IMR-90 (cell line): ENCODE measurements at regions not wholly inside any gene's neighbourhood (a gene's known extent, or its start where the extent isn't known, plus 50 kb on each side); places are given as distances from the start of the nearest gene placed in this dataset.

ENCODE experiments used
- ATAC-seq: fragments of 200-7000 bp; cut with Tn5 transposase; 2 replicates; pipeline ENCODE4 v1.9.1; 2020; ENCODE audit warnings: low read depth, mild to moderate bottlenecking, moderate library complexity
- BruUV-seq: library from RNA; stranded (reverse); fragments of 400-500 nt; replicated peaks from 2 replicates; lab custom pipeline; 2021; lab: Mats Ljungman, UMichigan
- CTCF ChIA-PET: fragments of 300-600 bp; formaldehyde crosslinking; extraction: SDS; loops from one replicate; lab custom pipeline; 2021; ENCODE audit warnings: antibody characterized with exemption; lab: Yijun Ruan, JAX
- POLR2A ChIA-PET: fragments of 300-600 bp; sonication (Branson Sonifier 250); formaldehyde crosslinking; loops from one replicate; lab custom pipeline; 2022; ENCODE audit warnings: antibody characterized with exemption; ENCODE audit not compliant: unreplicated experiment; lab: Charles Lee
- DNase-seq: peaks from one replicate; pipeline ENCODE4 v3.0.0; 2013
- H2AFZ ChIP-seq: replicated peaks from 2 replicates; pipeline ENCODE3; 2013; ENCODE audit warnings: low read length, mild to moderate bottlenecking; ENCODE audit not compliant: poor library complexity
- H2AK5ac ChIP-seq: 2 replicates; pipeline ENCODE4 v1.6.1; 2013; ENCODE audit warnings: low read depth, low read length, inconsistent platforms
- H2AK9ac ChIP-seq: replicated peaks from 2 replicates; pipeline ENCODE3; 2013; ENCODE audit warnings: mild to moderate bottlenecking, low read depth, low read length, moderate library complexity; ENCODE audit not compliant: poor library complexity
- H2BK120ac ChIP-seq: 2 replicates; pipeline ENCODE4 v1.6.1; 2013; ENCODE audit warnings: low read depth, low read length, inconsistent platforms
- H2BK15ac ChIP-seq: 3 replicates; pipeline ENCODE4 v1.6.1; 2013; ENCODE audit warnings: low read depth, low read length, inconsistent platforms
- H2BK20ac ChIP-seq: 2 replicates; pipeline ENCODE4 v1.6.1; 2013; ENCODE audit warnings: low read depth, mild to moderate bottlenecking, inconsistent platforms, low read length, moderate library complexity
- H2BK5ac ChIP-seq: 2 replicates; pipeline ENCODE4 v1.6.1; 2013; ENCODE audit warnings: mild to moderate bottlenecking, low read depth, low read length, inconsistent platforms; ENCODE audit not compliant: poor library complexity, severe bottlenecking
- H3K14ac ChIP-seq: replicated peaks from 2 replicates; pipeline ENCODE4 v1.6.1; 2013; ENCODE audit warnings: low read depth, low read length, inconsistent platforms
- H3K18ac ChIP-seq: 2 replicates; pipeline ENCODE4 v1.6.1; 2013; ENCODE audit warnings: low read depth, low read length, control low read depth
- H3K23ac ChIP-seq: 2 replicates; pipeline ENCODE4 v1.6.1; 2013; ENCODE audit warnings: low read depth, low read length, inconsistent platforms
- H3K27ac ChIP-seq: 2 replicates; pipeline ENCODE4 v1.5.1; 2013; ENCODE audit warnings: mild to moderate bottlenecking, control low read depth, low read length; ENCODE audit not compliant: insufficient read depth
- H3K27me3 ChIP-seq: 2 replicates; pipeline ENCODE4 v1.6.1; 2013; ENCODE audit warnings: low read length; ENCODE audit not compliant: control insufficient read depth, insufficient read depth
- H3K36me3 ChIP-seq: 2 replicates; pipeline ENCODE4 v1.6.1; 2013; ENCODE audit warnings: low read length, mixed read lengths; ENCODE audit not compliant: control insufficient read depth, insufficient read depth
- H3K4ac ChIP-seq: 2 replicates; pipeline ENCODE4 v1.6.1; 2013; ENCODE audit warnings: low read depth, low read length, inconsistent platforms
- H3K4me1 ChIP-seq: 2 replicates; pipeline ENCODE4 v1.6.1; 2013; ENCODE audit warnings: low read length, mixed read lengths; ENCODE audit not compliant: control insufficient read depth, insufficient read depth
- H3K4me2 ChIP-seq: 2 replicates; pipeline ENCODE4 v1.6.1; 2013; ENCODE audit warnings: low read depth, mild to moderate bottlenecking, control low read depth, low read length, moderate library complexity
- H3K4me3 ChIP-seq: 2 replicates; pipeline ENCODE4 v1.5.1; 2013; ENCODE audit warnings: low read depth, mild to moderate bottlenecking, control low read depth, low read length, moderate library complexity; ENCODE audit not compliant: insufficient read depth
- H3K56ac ChIP-seq: 2 replicates; pipeline ENCODE4 v1.6.1; 2013; ENCODE audit warnings: low read length, inconsistent platforms; ENCODE audit not compliant: insufficient read depth; ENCODE audit errors: extremely low read depth
- H3K79me1 ChIP-seq, 2 experiments: 2 replicates each; pipeline ENCODE4 v1.6.1; 2013; ENCODE audit warnings: low read length in 2 of 2, inconsistent platforms in 1 of 2, low read depth in 1 of 2
- H3K9ac ChIP-seq: 2 replicates; pipeline ENCODE4 v1.6.1; 2013; ENCODE audit warnings: low read depth, low read length, control low read depth
- H3K9me1 ChIP-seq: 2 replicates; pipeline ENCODE4 v1.6.1; 2013; ENCODE audit warnings: low read length, inconsistent platforms; ENCODE audit not compliant: insufficient read depth
- H3K9me3 ChIP-seq: 2 replicates; pipeline ENCODE4 v1.6.1; 2013; ENCODE audit warnings: low read length; ENCODE audit not compliant: control insufficient read depth, insufficient read depth
- H4K20me1 ChIP-seq: 2 replicates; pipeline ENCODE4 v1.6.1; 2013; ENCODE audit warnings: low read length, inconsistent platforms; ENCODE audit not compliant: insufficient read depth
- H4K5ac ChIP-seq: 2 replicates; pipeline ENCODE4 v1.6.1; 2013; ENCODE audit warnings: mild to moderate bottlenecking, low read depth, low read length, control low read depth
- H4K8ac ChIP-seq, 2 experiments: 2 replicates each; pipeline ENCODE4 v1.6.1; 2013; ENCODE audit warnings: low read depth in 2 of 2, low read length in 2 of 2, control low read depth in 1 of 2, inconsistent platforms in 1 of 2
- H4K91ac ChIP-seq: 2 replicates; pipeline ENCODE4 v1.6.1; 2013; ENCODE audit warnings: low read depth, low read length, inconsistent platforms; ENCODE audit not compliant: insufficient read depth
- CEBPB ChIP-seq: IDR thresholded peaks from 2 replicates; pipeline ENCODE4 v1.6.1; 2012; ENCODE audit warnings: low read depth, low read length, improper control_type of control experiment
- SMC3 ChIP-seq: fragments of 150-350 bp; IDR thresholded peaks from 2 replicates; pipeline ENCODE4 v1.6.1; 2016; ENCODE audit warnings: low read depth, mild to moderate bottlenecking, antibody characterized with exemption, low read length, moderate library complexity
- WGBS, 2 experiments: methylation state at CpG; one replicate each; pipeline versions ENCODE4 v1.1.5 to v1.1.7; 2013; ENCODE audit warnings: missing lambda C conversion rate in 2 of 2; ENCODE audit not compliant: insufficient read length in 1 of 2; ENCODE audit errors: extremely low coverage in 2 of 2; 5-methylcytosine and 5-hydroxymethylcytosine counted together
- dilution Hi-C: fragments of 300-500 bp; cut with HindIII; formaldehyde crosslinking; loops from one replicate; pipeline ENCODE4 v1.14.3; 2018; ENCODE audit warnings: low sequenced_read_pairs; ENCODE audit not compliant: unreplicated experiment
- in situ Hi-C: fragments of 300-500 bp; cut with MboI; formaldehyde crosslinking; loops from 3 replicates; pipeline ENCODE4 v1.14.3; 2019; ENCODE audit warnings: low sequenced_read_pairs, inconsistent platforms, mixed read lengths
- intact Hi-C: fragments of 100-400 bp; cut with micrococcal nuclease; formaldehyde crosslinking; loops from 2 replicates; pipeline ENCODE4 v1.10.0; 2022

DNA sequence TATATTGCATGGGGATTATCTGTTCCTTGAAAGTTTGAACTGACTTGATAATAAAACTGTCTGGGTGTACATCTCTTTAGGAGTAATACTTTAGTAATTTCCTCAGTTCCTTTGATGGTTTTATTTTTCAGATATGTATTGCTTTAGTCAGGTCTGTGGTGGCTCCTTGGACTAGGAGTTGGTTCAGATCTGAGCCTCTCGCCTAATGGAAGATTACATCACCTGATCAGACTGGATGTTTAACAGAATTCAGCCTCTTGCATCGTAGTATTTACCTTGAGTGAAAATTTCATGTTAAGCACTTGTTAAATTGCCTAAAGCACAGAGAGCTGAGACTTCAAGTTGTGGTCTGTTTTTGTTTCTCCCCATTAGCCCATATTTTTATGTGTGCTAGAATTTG lies 267.3 kb downstream of the MAP2K4 start:
- no TSS peak for BruUV-seq
- no peaks in the 10 kb centered on the region for H3K27me3 ChIP-seq
- no peak for ATAC-seq
- no peak overlapping the region for H2AK5ac ChIP-seq
- no peak overlapping the region for H3K9ac ChIP-seq
- ChIA-PET POLR2A (no interaction called here), CTCF (no interaction called here)
- H4K8ac ChIP-seq = no peak overlapping the region
- H3K27ac ChIP-seq = no peak overlapping the region
- DNase-seq = peak; percentile 15
- H4K5ac ChIP-seq = no peak overlapping the region
- no peak overlapping the region for H2BK20ac ChIP-seq
- no peak overlapping the region for H3K4me2 ChIP-seq
- H3K79me1 ChIP-seq = no peaks in the 10 kb centered on the region
- H4K91ac ChIP-seq = no peak overlapping the region
- no peak overlapping the region for H3K56ac ChIP-seq
- H4K20me1 ChIP-seq = no peaks in the 10 kb centered on the region
- no peak overlapping the region for H2BK120ac ChIP-seq
- H3K4me1 ChIP-seq = no peaks in the 10 kb centered on the region
- H2AFZ ChIP-seq = no peak overlapping the region
- intact Hi-C loops = no loop called here
- H2AK9ac ChIP-seq = no peak overlapping the region
- dilution Hi-C loops = no loop called here
- H3K23ac ChIP-seq = no peak overlapping the region
- in situ Hi-C loops = no loop called here
- no CpG with 5 or more reads among the region's 2 CpGs for WGBS, 2 experiments
- no peaks in the 10 kb centered on the region for H3K36me3 ChIP-seq
- H3K4me3 ChIP-seq = no peak overlapping the region
- H3K18ac ChIP-seq = no peak overlapping the region
- no peaks in the 10 kb centered on the region for H3K9me3 ChIP-seq
- no peaks in the 10 kb centered on the region for H3K9me1 ChIP-seq
- H2BK15ac ChIP-seq = no peak overlapping the region
- no peak overlapping the region for H2BK5ac ChIP-seq
- no peak overlapping the region for H3K4ac ChIP-seq
- no peak overlapping the region for H3K14ac ChIP-seq
- peak; percentile 62 for TF ChIP-seq CEBPB
- no peak for TF ChIP-seq SMC3
